RWPE2 (cell line): ENCODE measurements at regions not wholly inside any gene's neighbourhood (a gene's known extent, or its start where the extent isn't known, plus 50 kb on each side); places are given as distances from the start of the nearest gene placed in this dataset.

ENCODE experiments used
- ATAC-seq: fragments of 200-7000 bp; cut with Tn5 transposase; 3 replicates; pipeline ENCODE4 v1.9.1; 2021; ENCODE audit warnings: low read depth
- DNase-seq: peaks from one replicate; pipeline ENCODE4 v3.0.0-alpha.2; 2020; ENCODE audit warnings: low spot score
- H3K27ac ChIP-seq: fragments of 450-650 bp; 2 replicates; pipeline ENCODE4 v1.5.1; 2017; ENCODE audit warnings: mild to moderate bottlenecking; ENCODE audit not compliant: poor library complexity, severe bottlenecking
- H3K27me3 ChIP-seq: fragments of 250-450 bp; sonication (Bioruptor Pico); 2 replicates; pipeline ENCODE4 v1.5.1; 2021; ENCODE audit warnings: mild to moderate bottlenecking, moderate library complexity; ENCODE audit not compliant: insufficient read depth, poor library complexity, severe bottlenecking
- H3K36me3 ChIP-seq: fragments of 250-450 bp; sonication (Bioruptor Pico); 2 replicates; pipeline ENCODE4 v1.5.1; 2020; ENCODE audit warnings: low read depth, mild to moderate bottlenecking, moderate library complexity
- H3K4me1 ChIP-seq: fragments of 250-450 bp; sonication (Bioruptor Pico); 2 replicates; pipeline ENCODE4 v1.5.1; 2021; ENCODE audit warnings: mild to moderate bottlenecking, moderate library complexity; ENCODE audit not compliant: insufficient read depth, poor library complexity, severe bottlenecking
- H3K4me3 ChIP-seq: fragments of 250-450 bp; sonication (Bioruptor Pico); 2 replicates; pipeline ENCODE4 v1.5.1; 2021; ENCODE audit warnings: mild to moderate bottlenecking, moderate library complexity; ENCODE audit not compliant: severe bottlenecking
- H3K9me3 ChIP-seq: fragments of 250-450 bp; sonication (Bioruptor Pico); 2 replicates; pipeline ENCODE4 v1.5.1; 2021; ENCODE audit warnings: mild to moderate bottlenecking, moderate library complexity; ENCODE audit not compliant: severe bottlenecking
- CTCF ChIP-seq: fragments of 450-650 bp; IDR thresholded peaks from one replicate; pipeline ENCODE4 v1.5.1; 2017; ENCODE audit warnings: mild to moderate bottlenecking, moderate library complexity; ENCODE audit not compliant: poor library complexity, severe bottlenecking

GRCh38 chr16:62205459-62205858 lies 169.2 kb upstream of the CDH8 start:
- H3K27me3 ChIP-seq: peaks cover 12% of the 10 kb centered on the region
- no peaks in the 10 kb centered on the region for H3K36me3 ChIP-seq
- H3K4me3 ChIP-seq: no peak overlapping the region
- H3K9me3 ChIP-seq: no peaks in the 10 kb centered on the region
- ATAC-seq (no peak), DNase-seq (no peak)
- H3K4me1 ChIP-seq: no peaks in the 10 kb centered on the region
- no peak overlapping the region for H3K27ac ChIP-seq
- TF ChIP-seq CTCF: no peak

GRCh38 chr16:62201911-62202310 lies 165.7 kb upstream of the CDH8 start:
- no peak for DNase-seq
- H3K36me3 ChIP-seq: no peaks in the 10 kb centered on the region
- TF ChIP-seq CTCF: no peak
- H3K27me3 ChIP-seq: peaks cover 4% of the 10 kb centered on the region
- H3K4me3 ChIP-seq: no peak overlapping the region
- no peaks in the 10 kb centered on the region for H3K9me3 ChIP-seq
- no peaks in the 10 kb centered on the region for H3K4me1 ChIP-seq
- ATAC-seq: no peak; the same call in 2 of the 3 replicates
- H3K27ac ChIP-seq: no peak overlapping the region

GRCh38 chr16:62194828-62195227 lies 158.6 kb upstream of the CDH8 start:
- Histone ChIP-seq H3K4me3 (no peak overlapping the region), H3K9me3 (no peaks in the 10 kb centered on the region), H3K4me1 (no peaks in the 10 kb centered on the region), H3K27me3 (peaks cover 3% of the 10 kb centered on the region), H3K27ac (no peak overlapping the region), H3K36me3 (no peaks in the 10 kb centered on the region)
- TF ChIP-seq CTCF: peak; percentile 39
- DNase-seq (no peak), ATAC-seq (peak; percentile 48; the same call in 1 of the 3 replicates)

- DNase-seq (no peak), ATAC-seq (peak; percentile 48; the same call in 1 of the 3 replicates)
- Histone ChIP-seq H3K4me1 (no peaks in the 10 kb centered on the region), H3K4me3 (no peak overlapping the region), H3K27ac (no peak overlapping the region), H3K27me3 (peaks cover 6% of the 10 kb centered on the region), H3K9me3 (no peaks in the 10 kb centered on the region), H3K36me3 (no peaks in the 10 kb centered on the region)
- TF ChIP-seq CTCF: peak; percentile 66
Observed at GRCh38 chr16:62190426-62190825, 154.2 kb upstream of the CDH8 start.

- DNase-seq (no peak), ATAC-seq (no peak)
- no peak overlapping the region for H3K27ac ChIP-seq
- H3K4me1 ChIP-seq: no peaks in the 10 kb centered on the region
- H3K36me3 ChIP-seq: no peaks in the 10 kb centered on the region
- H3K9me3 ChIP-seq: no peaks in the 10 kb centered on the region
- H3K27me3 ChIP-seq: peaks cover 14% of the 10 kb centered on the region
- no peak overlapping the region for H3K4me3 ChIP-seq
- TF ChIP-seq CTCF: no peak
Observed at GRCh38 chr16:62177351-62178203, 141.3 kb upstream of the CDH8 start.
